ENCODE measurements at regions not wholly inside any gene's neighbourhood (a gene's known extent, or its start where the extent isn't known, plus 50 kb on each side); places are given as distances from the start of the nearest gene placed in this dataset.
"Not testable (repeated sequence)": the region's sequence is repeated elsewhere in the genome, so short reads cannot be mapped to it uniquely, and the experiment has no call there.

DNA sequence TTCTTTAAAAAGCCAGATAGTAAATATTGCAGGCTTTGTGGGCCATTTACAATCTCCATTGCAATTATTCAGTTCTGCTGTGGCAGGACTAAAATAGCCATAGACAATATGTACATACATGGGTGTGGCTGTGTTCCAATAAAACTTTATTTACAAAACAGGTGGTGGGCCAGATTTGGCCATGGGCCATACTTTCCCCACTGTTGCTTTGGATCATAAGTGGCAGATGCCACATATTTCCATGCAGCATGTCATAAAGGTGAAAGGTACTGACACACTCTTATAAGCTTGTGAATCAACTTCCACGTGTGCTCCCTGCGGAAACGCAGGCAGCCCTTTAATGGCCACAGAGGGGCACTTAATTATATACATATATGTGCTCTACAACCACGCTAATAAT, 244.4 kb upstream of the FOXN3 start:
- Histone ChIP-seq H3K36me3 (no peaks in the 10 kb centered on the region), H3K27me3 (ENCODE audit: low read depth) (no peaks in the 10 kb centered on the region), H3K9me3 (no peaks in the 10 kb centered on the region), H3K27ac (no peak overlapping the region), H3K4me1 (no peaks in the 10 kb centered on the region), H3K4me3 (no peak overlapping the region)
- TF ChIP-seq, protein P1, sequence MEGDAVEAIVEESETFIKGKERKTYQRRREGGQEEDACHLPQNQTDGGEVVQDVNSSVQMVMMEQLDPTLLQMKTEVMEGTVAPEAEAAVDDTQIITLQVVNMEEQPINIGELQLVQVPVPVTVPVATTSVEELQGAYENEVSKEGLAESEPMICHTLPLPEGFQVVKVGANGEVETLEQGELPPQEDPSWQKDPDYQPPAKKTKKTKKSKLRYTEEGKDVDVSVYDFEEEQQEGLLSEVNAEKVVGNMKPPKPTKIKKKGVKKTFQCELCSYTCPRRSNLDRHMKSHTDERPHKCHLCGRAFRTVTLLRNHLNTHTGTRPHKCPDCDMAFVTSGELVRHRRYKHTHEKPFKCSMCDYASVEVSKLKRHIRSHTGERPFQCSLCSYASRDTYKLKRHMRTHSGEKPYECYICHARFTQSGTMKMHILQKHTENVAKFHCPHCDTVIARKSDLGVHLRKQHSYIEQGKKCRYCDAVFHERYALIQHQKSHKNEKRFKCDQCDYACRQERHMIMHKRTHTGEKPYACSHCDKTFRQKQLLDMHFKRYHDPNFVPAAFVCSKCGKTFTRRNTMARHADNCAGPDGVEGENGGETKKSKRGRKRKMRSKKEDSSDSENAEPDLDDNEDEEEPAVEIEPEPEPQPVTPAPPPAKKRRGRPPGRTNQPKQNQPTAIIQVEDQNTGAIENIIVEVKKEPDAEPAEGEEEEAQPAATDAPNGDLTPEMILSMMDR (IDR thresholded peaks at IDR 0.05) = no peak
- intact Hi-C loops (cut with DNase I) = no loop called here
- DNase-seq (no peak), ATAC-seq (no peak)

DNA sequence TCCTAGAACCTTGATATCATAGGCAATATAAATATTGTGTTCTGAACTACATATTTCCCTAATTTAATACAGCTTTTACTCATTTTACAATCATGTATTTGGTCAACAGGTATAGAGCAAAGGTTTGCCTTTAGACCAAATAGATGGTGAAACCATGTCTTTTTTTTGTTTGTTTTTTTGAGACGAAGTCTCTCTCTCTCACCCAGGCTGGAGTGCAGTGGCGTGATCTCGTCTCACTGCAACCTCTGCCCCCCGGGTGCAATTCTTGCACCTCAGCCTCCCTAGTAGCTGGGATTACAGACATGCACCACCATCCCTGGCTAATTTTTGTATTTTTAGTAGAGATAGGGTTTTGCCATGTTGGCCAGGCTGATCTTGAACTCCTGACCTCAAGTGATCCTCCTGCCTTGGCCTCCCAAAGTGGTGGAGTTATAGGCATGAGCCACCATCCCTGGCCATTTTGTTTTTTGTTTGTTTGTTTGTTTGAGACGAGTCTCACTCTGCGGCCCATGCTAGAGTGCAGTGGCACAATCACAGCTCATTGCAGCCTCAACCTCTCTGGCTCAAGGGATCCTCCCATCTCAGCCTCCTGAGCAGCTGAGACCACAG, 243.7 kb upstream of the FOXN3 start:
- DNase-seq; H3K27me3 ChIP-seq (ENCODE audit: low read depth); H3K27ac ChIP-seq; H3K4me1 ChIP-seq; H3K9me3 ChIP-seq; ATAC-seq; H3K4me3 ChIP-seq; H3K36me3 ChIP-seq; intact Hi-C loops (cut with DNase I): not testable (repeated sequence)

DNA sequence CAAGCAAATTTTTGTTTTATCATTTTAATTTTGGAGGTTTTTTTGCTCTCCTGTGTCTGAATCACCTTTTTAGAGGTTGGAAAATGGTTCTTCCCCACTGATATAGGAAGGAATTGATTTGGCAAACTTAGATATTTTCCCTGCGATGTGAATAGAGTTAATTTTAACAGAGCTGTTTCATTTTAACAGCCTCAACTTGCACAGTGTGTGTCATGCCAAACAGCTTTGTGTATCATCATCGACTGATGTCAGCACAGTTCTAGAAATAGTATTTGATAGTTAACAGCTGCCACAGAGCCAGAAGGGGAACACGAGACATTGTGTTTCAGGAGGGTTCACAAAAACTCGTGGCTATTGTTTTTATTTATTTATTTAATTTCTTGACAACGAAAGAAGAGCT, 243.1 kb upstream of the FOXN3 start:
- Histone ChIP-seq H3K9me3 (no peaks in the 10 kb centered on the region), H3K27ac (no peak overlapping the region), H3K36me3 (no peaks in the 10 kb centered on the region), H3K27me3 (ENCODE audit: low read depth) (no peaks in the 10 kb centered on the region), H3K4me3 (no peak overlapping the region), H3K4me1 (no peaks in the 10 kb centered on the region)
- intact Hi-C loops (cut with DNase I) = no loop called here
- TF ChIP-seq, protein P1 (IDR thresholded peaks at IDR 0.05) = no peak
- ATAC-seq (no peak), DNase-seq (no peak)

GRCh38 chr14:89658977-89659670, 242.1 kb upstream of the FOXN3 start:
- Histone ChIP-seq H3K27ac (no peak overlapping the region), H3K36me3 (no peaks in the 10 kb centered on the region), H3K4me1 (no peaks in the 10 kb centered on the region), H3K4me3 (no peak overlapping the region), H3K27me3 (ENCODE audit: low read depth) (no peaks in the 10 kb centered on the region), H3K9me3 (no peaks in the 10 kb centered on the region)
- ATAC-seq (no peak), DNase-seq (no peak)
- TF ChIP-seq, protein P1 (IDR thresholded peaks at IDR 0.05) = no peak
- intact Hi-C loops (cut with DNase I) = no loop called here

DNA sequence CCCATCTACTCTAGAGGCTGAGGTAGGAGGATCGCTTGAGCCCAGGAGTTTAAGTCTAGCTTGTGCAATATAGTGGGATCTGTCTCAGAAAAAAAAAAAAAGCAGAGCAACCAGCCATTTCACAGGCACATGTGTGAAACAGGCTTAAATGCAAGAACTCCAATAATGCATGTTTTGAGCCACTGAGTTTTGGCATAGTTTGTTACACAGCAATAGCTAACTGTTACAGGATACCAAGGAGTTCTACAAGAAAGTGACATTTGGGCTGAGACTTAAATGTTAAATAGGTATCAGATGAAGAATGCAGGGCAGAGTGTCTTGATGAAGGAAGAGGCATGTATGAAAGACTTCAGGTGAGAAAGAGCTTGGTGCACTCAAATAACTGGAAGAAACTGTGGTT, 240.0 kb upstream of the FOXN3 start:
- Histone ChIP-seq H3K36me3 (no peaks in the 10 kb centered on the region), H3K27me3 (ENCODE audit: low read depth) (no peaks in the 10 kb centered on the region), H3K9me3 (no peaks in the 10 kb centered on the region), H3K27ac (no peak overlapping the region), H3K4me3 (no peak overlapping the region), H3K4me1 (no peaks in the 10 kb centered on the region)
- ATAC-seq (no peak), DNase-seq (no peak)
- intact Hi-C loops (cut with DNase I) = no loop called here
- TF ChIP-seq, protein P1 (IDR thresholded peaks at IDR 0.05) = no peak

DNA sequence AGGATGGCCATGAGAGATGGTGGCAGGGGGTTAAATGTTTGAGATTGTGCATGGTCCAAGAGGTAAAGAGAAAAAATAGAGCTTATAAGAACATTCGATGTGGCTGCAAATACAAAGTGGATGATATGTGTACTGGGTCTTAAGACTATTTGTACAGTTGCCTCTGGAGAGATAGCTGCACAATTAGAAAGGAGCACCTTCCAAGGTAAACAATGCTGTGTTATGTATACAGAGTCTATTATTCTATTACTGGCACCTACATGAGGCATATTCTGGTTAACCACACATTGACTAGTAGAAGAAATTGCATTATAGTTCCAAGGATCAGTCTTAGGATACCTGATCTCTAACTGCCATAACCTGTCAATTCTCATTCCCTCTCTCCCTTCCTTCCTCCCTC, 238.0 kb upstream of the FOXN3 start:
- no peak overlapping the region for H3K27ac ChIP-seq
- no peaks in the 10 kb centered on the region for H3K36me3 ChIP-seq
- no peaks in the 10 kb centered on the region for H3K9me3 ChIP-seq
- TF ChIP-seq, protein P1 (IDR thresholded peaks at IDR 0.05) = no peak
- intact Hi-C loops (cut with DNase I) = no loop called here
- ATAC-seq = no peak
- no peak overlapping the region for H3K4me3 ChIP-seq
- DNase-seq = no peak
- no peaks in the 10 kb centered on the region for H3K27me3 ChIP-seq (ENCODE audit: low read depth)
- H3K4me1 ChIP-seq = no peaks in the 10 kb centered on the region

Data from lower lobe of right lung (tissue), 2 donors.